ENCODE measurements at regions not wholly inside any gene's neighbourhood (a gene's known extent, or its start where the extent isn't known, plus 50 kb on each side); places are given as distances from the start of the nearest gene placed in this dataset.

DNA sequence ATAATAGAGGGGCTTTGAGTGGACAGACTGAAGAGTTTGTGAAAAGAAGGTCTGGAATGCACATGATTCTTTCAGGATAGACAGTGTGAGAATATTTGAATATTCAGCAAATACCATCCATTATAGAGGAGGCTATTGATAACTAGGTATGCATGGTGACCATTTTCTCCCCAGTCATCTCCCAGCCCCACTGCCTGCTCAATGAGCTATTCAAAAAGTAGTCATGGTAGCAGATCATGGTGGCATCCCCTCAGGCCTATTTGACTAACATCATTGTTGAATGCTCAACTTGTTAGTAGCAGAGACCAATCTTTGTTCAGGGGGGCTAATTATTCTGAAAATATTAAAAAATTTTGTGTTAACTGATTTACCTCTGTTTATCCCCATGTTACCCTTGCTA lies 311.6 kb downstream of the S1PR1 start:
- no peaks in the 10 kb centered on the region for H3K27me3 ChIP-seq
- TF ChIP-seq, protein P1, sequence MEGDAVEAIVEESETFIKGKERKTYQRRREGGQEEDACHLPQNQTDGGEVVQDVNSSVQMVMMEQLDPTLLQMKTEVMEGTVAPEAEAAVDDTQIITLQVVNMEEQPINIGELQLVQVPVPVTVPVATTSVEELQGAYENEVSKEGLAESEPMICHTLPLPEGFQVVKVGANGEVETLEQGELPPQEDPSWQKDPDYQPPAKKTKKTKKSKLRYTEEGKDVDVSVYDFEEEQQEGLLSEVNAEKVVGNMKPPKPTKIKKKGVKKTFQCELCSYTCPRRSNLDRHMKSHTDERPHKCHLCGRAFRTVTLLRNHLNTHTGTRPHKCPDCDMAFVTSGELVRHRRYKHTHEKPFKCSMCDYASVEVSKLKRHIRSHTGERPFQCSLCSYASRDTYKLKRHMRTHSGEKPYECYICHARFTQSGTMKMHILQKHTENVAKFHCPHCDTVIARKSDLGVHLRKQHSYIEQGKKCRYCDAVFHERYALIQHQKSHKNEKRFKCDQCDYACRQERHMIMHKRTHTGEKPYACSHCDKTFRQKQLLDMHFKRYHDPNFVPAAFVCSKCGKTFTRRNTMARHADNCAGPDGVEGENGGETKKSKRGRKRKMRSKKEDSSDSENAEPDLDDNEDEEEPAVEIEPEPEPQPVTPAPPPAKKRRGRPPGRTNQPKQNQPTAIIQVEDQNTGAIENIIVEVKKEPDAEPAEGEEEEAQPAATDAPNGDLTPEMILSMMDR (IDR thresholded peaks at IDR 0.05; ENCODE audit: low read depth, low read length): no peak
- peaks cover 12% of the 10 kb centered on the region for H3K4me1 ChIP-seq
- H3K36me3 ChIP-seq: no peaks in the 10 kb centered on the region
- no peak overlapping the region for H3K4me3 ChIP-seq (ENCODE audit: low read depth, low read length)
- DNase-seq: no peak
- no peaks in the 10 kb centered on the region for H3K9me3 ChIP-seq

DNA sequence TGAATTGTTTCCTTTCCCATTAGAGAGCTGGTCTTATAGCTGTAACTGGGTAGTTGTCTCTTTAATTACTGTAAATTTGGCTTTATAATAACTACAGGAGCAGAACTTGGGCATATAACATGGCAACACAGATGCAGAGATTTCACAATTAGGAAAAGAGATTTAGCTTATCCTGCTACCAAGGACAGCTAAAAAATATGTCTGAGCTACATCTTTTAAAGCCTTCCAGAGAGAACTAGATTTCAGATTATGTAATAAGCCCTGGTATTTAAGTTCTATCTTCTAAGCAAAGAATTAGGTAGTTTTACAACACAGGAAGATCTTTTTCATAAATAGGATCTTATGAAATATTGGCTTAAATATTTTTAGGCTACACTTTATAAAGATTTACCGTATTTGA lies 313.8 kb downstream of the S1PR1 start:
- Histone ChIP-seq H3K36me3 (no peaks in the 10 kb centered on the region), H3K9me3 (no peaks in the 10 kb centered on the region), H3K27me3 (no peaks in the 10 kb centered on the region), H3K4me1 (peaks cover 7% of the 10 kb centered on the region), H3K4me3 (ENCODE audit: low read depth, low read length) (no peak overlapping the region)
- DNase-seq: no peak
- TF ChIP-seq, protein P1 (IDR thresholded peaks at IDR 0.05; ENCODE audit: low read depth, low read length): no peak

DNA sequence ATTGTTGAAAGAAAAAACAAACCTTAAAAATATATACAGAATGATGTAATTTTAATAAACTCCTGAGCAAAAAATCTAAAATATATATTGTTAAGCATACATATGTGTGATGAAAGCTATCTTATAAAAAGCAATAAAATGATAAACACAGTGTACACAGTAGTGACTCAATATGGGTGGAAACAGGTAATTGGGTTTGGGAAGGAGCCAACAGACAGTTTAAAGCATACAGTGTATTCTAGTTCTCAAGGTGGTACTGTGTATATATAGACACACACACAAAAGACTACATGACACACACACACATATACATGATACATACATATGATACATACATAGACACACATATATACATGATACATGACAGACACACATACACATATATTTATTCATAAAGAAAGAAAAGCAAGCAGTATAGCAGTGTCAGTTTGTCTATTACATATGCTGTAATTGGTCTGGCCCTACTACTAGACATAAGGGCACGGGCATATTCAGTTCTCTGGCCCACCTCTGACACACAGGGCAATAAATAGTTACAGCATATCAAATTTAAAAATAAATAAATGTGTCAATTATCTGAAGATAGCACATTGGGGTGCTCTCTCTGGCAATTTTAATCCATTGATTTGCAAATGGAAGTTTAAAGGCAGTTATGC lies 330.2 kb downstream of the S1PR1 start:
- no peaks in the 10 kb centered on the region for H3K36me3 ChIP-seq
- H3K27me3 ChIP-seq: no peaks in the 10 kb centered on the region
- no peak overlapping the region for H3K4me3 ChIP-seq (ENCODE audit: low read depth, low read length)
- TF ChIP-seq, protein P1 (IDR thresholded peaks at IDR 0.05; ENCODE audit: low read depth, low read length): no peak
- no peaks in the 10 kb centered on the region for H3K9me3 ChIP-seq
- no peaks in the 10 kb centered on the region for H3K4me1 ChIP-seq
- no peak for DNase-seq

DNA sequence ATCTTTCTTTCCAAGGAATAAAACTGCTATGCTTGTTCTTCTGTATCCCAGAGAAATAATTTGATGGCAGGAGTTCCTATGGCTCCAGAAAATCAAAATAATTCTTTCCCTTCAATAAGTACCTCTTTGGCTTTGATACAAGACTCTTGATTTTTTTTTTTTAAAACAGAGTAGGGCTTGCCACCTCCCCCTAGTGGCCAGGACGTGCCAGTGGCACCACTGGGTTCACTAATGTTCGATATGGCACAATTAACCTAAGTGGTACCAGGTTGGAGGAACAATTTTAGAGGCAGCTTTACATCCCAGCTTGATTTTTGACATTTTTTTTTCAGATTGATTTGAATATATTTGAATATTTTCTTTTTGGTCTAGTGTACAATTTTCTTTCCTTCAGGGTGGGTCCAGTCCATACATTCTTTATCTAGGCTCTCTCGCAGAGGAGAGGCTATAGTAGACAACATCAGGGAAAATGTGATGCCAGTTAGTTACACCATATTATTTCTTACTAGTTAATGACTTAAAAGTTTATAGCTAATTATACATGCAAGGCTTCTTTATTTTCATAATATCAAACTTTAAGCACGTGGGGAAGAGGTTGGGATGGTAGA lies 330.9 kb downstream of the S1PR1 start:
- DNase-seq: peak; percentile 61
- Histone ChIP-seq H3K4me1 (no peaks in the 10 kb centered on the region), H3K27me3 (no peaks in the 10 kb centered on the region)

DNA sequence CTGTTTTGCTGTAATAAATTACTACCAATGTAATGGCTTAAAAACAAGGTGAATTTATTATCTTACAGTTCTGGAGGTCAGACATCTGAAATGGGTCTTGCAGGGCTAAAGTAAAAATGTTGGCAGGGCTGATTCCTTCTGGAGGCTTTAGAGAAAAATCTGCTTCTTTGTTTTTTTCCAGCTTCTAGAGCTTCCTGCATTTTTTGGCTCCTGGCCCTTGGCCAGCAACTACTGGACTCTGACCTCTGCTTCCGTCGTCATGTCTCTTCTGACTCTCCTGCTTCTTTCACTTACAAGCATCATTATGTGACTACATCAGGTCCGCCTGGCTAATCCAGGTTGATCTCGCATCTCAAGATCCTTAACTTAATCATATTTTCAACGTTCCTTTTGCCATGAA lies 350.9 kb downstream of the S1PR1 start:
- peak; percentile 19 for DNase-seq
- no peaks in the 10 kb centered on the region for H3K27me3 ChIP-seq
- TF ChIP-seq, protein P1 (IDR thresholded peaks at IDR 0.05; ENCODE audit: low read depth, low read length): no peak
- H3K4me1 ChIP-seq: peaks cover 8% of the 10 kb centered on the region; the same call in 1 of the 2 replicates
- no peaks in the 10 kb centered on the region for H3K36me3 ChIP-seq
- H3K9me3 ChIP-seq: no peaks in the 10 kb centered on the region
- H3K4me3 ChIP-seq (ENCODE audit: low read depth, low read length): no peak overlapping the region

More for the DNA sequence above, 330.9 kb downstream of the S1PR1 start:
- Histone ChIP-seq H3K9me3 (no peaks in the 10 kb centered on the region), H3K36me3 (no peaks in the 10 kb centered on the region), H3K4me3 (ENCODE audit: low read depth, low read length) (no peak overlapping the region)
- TF ChIP-seq, protein P1 (IDR thresholded peaks at IDR 0.05; ENCODE audit: low read depth, low read length): peak; percentile 98

DNA sequence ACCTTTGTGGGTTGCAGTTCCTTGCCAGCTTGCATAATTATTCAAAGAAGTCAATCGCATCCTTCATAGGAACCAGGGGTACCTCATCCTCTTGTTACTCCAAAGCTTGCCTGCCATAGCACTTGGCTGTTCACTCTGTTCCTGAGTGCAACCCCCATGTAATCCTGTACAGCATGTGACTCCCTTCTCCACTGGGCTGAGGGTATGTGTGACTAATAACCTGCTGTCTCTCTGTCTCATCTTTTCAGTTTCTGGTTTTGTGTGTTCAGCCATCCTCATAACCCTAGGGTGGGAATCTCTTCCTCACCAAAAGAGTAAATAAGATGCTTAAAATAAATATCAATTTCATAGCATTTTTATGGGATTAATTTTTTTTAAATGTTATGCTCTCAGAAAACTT lies 351.9 kb downstream of the S1PR1 start:
- no peak overlapping the region for H3K4me3 ChIP-seq (ENCODE audit: low read depth, low read length)
- peaks cover 8% of the 10 kb centered on the region; the same call in 1 of the 2 replicates for H3K4me1 ChIP-seq
- H3K27me3 ChIP-seq: no peaks in the 10 kb centered on the region
- no peaks in the 10 kb centered on the region for H3K36me3 ChIP-seq
- DNase-seq: no peak
- H3K9me3 ChIP-seq: no peaks in the 10 kb centered on the region
- TF ChIP-seq, protein P1 (IDR thresholded peaks at IDR 0.05; ENCODE audit: low read depth, low read length): no peak

Measured in BE2C (cell line).